GM18520 (cell line): ENCODE measurements at regions not wholly inside any gene's neighbourhood (a gene's known extent, or its start where the extent isn't known, plus 50 kb on each side); places are given as distances from the start of the nearest gene placed in this dataset.
"Not testable (repeated sequence)": the region's sequence is repeated elsewhere in the genome, so short reads cannot be mapped to it uniquely, and the experiment has no call there.

ENCODE experiments used
- ATAC-seq: cut with Tn5 transposase; IDR thresholded peaks from one replicate; pipeline ENCODE4 v1.9.1; 2021; ENCODE audit not compliant: unreplicated experiment

- ATAC-seq: not testable (repeated sequence)
Observed at GRCh38 chr9:41771693-41772092, 357.5 kb downstream of the CNTNAP3B start.

GRCh38 chr9:41754822-41755221 is 374.4 kb downstream of the CNTNAP3B start:
- ATAC-seq: not testable (repeated sequence)

DNA sequence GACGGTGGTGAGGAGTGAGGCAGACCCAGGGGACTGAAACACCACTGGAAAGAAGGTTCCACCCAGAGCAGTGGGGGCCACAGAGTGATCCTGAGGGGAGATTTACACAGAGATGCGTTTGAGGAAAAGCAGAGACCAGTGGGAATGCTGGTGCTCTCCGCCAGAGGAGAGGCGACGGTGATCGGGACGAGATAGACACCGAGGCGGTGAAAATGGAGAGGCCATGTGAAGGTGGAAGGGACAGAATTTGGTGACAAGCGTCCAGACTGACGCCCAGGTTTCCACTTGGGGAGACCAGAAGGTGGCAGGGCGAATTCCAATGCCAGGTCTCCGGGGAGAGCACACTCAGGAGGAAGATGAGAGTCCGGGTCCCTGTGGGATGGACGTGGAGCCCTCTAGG is 374.8 kb downstream of the CNTNAP3B start:
- not testable (repeated sequence) for ATAC-seq

DNA sequence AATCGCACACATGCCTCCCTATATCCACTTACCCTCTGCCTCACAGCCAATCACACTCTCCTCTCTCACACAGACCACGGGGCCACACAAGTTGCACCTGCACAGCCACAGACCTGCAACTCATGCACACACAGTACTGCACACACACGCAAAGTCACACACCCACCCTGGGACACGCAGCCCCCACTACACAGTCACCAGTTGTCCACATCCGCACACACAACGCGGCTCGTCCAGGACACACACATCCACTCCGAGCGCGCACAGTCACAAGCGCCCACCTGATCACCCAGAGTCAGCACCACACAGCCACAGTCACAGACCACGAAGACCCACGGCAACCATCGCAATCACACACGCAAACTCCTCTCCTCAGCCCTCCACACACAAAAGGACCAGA is 387.3 kb downstream of the CNTNAP3B start:
- ATAC-seq: not testable (repeated sequence)

- not testable (repeated sequence) for ATAC-seq
Observed at GRCh38 chr9:41741173-41741572, 388.1 kb downstream of the CNTNAP3B start.

GRCh38 chr9:41738681-41739080 is 390.5 kb downstream of the CNTNAP3B start:
- not testable (repeated sequence) for ATAC-seq

GRCh38 chr9:41699190-41699589 is 430.0 kb downstream of the CNTNAP3B start:
- ATAC-seq: not testable (repeated sequence)

DNA sequence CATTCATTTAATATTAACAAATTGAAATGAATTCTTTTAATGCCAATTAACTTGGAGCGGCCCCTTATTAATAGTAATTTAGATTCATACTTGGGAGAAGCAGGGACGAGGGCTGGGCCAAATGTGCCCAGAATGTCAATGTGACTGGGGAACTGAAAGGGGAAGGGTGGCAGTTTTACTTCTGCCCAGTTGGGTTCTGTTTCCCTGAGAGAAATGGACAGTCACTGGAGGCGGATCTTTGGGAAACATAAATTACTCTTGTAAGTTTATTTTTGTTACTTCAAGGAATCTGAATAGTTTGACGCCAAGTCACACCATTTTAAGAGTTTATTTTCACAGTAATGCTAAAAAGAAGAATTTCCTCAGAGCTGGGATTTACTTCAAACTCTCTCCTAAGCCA is 432.1 kb downstream of the CNTNAP3B start:
- ATAC-seq: not testable (repeated sequence)

GRCh38 chr9:41679312-41679711 is 449.9 kb downstream of the CNTNAP3B start:
- not testable (repeated sequence) for ATAC-seq

DNA sequence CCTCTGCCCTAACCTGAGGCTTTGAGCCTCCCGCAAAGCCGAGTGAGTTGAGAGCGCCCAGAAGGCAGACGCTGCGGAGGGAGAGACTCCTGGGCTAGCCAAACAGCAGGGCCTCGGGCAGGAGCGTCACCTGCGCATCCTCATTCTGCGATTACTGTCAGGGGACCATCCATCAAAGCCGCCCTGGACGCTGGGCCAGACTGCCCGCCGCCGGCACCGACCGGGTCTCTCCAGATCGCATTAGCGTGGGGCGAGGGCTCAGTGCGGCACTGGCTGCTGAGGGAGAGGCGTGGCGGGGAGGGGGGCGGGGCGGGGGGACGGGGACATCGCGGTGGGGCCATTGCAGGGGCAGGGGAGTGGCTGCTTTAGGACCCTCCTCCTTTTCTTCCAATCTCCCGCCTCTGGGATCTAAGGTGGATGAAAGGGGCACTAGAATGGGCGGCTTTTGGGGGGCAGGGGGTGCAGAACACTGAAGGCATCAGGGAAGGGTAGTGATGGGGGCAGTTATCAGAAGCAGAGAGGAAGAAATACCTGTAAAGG is 465.7 kb downstream of the CNTNAP3B start:
- not testable (repeated sequence) for ATAC-seq

DNA sequence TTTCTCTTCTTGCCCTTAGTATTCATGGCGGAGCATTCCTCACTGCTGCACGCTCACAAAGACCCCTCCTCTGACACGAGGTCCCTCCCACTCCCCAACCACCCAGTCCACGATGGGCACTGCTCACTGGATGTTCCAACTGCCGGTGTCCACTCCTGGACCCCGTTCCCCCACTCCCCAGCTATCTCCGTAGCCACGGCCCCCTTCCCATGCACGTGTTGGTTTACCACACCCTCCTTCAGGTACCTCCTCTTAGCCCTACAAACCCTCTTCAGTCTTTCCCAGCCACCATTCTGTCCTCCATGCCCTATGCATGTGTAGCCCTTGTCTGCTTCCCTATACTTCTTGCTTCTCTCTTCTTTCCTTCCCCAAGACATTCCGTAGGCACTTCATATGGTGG is 469.6 kb upstream of the ZNG1F start:
- not testable (repeated sequence) for ATAC-seq

- not testable (repeated sequence) for ATAC-seq
Observed at GRCh38 chr9:41658116-41658515, 469.0 kb upstream of the ZNG1F start.

DNA sequence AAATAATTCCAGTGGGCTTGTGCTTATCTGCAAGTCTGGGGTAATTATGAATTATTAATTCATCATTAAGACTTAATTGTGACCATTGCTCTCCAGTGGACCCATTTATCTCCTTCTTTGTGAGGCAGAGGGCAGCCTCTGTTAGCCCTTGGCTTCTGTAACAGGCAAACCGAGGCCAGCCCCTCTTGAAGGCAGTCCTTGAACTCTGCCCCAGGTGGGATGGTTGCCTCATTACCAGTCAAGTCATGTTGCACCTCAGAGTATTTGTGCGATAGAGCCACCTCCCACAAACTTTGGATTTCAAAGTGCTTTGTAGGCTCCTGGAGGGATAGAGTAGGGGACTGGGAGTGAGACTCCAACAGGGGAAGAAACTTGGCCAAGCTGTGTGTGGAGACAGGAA is 468.0 kb upstream of the ZNG1F start:
- ATAC-seq: not testable (repeated sequence)

- not testable (repeated sequence) for ATAC-seq
Observed at GRCh38 chr9:41655071-41655554, 466.0 kb upstream of the ZNG1F start.

DNA sequence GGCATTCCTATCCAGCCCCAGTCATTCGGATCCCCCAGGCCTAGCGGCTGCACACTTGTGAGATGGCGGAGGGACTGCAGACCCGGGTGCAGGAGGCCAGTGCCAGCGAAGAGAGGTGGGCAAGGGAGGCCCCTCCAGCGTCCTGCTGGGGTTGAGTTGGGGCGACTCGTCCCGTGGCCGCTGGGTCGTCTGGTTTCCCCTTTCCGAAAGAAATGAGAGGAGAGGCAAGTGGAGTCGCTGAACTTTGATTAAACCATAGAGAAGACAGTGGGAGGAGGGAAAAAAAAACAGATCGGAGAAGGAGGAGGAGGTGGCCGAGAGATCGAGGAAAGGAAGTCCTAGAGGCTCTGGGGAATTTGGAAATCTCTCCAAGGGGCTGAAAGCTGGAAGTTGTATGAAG is 465.2 kb upstream of the ZNG1F start:
- ATAC-seq: not testable (repeated sequence)

DNA sequence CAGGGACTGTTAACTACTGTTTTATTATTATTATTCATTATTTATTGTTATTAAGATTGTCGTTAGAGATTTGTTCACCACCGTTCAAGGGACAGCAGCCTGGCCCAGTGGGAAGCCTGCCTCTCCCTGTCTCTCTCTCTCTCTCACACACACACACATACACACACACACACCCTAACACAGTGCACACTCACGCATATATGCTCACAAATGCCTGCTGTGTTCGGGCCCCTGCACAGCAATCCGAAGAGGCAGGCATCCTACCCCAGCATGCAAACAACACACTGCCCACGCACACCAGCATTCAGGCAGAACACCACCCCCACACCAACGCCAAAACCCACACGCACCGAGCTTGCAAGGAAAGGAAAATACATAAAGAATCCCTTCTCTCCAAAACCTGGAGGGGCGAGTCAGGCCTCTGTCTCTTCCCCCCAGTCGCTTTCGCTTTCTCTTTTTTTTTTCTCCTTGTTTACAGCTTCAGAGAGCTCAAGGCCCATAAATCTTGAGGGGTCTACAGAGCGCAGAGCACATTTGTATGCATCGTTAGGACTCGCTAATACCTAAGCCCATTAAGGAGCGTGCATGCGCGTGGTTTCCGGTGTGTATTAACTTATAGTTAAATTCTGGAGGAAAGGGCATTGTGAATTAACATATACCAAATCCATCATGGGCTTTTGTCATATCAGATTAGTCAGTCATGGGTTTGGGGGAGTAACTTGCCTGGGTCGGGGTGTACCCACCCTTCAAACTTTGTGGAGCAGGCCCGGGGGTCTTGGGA is 464.6 kb upstream of the ZNG1F start:
- ATAC-seq: not testable (repeated sequence)

GRCh38 chr9:41652800-41653199 is 463.7 kb upstream of the ZNG1F start:
- not testable (repeated sequence) for ATAC-seq

DNA sequence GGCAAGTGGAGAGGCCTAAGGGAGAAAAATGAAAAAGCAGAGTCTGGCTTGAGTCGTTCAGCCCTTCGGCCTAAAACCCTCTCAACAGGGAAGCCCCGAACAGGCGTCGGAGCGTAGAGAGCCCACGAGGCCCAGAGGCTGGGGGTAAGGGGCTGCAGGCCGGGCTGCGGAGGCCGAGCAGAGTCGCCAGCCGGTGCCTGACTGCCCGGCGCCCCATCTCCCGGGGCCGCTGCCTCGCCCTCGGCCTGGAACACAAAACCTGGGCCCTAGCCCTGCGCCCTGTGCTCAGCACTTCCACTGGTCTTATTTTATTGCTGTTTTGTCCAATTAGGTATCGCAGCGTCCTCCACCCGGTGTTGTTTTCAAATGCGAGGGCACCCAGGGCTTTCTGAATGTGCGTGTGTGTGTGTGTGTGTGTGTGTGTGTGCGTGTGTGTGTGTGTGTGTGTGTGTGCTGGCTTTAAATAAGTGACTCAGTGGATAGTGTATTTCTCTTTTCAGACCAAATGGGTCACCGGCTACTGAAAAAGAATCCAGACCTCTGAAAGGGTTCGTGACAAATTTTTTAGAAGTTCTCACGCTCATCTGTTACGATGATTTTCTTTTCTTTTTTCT is 463.1 kb upstream of the ZNG1F start:
- ATAC-seq: not testable (repeated sequence)

- not testable (repeated sequence) for ATAC-seq
Observed at GRCh38 chr9:41650086-41650485, 461.0 kb upstream of the ZNG1F start.

DNA sequence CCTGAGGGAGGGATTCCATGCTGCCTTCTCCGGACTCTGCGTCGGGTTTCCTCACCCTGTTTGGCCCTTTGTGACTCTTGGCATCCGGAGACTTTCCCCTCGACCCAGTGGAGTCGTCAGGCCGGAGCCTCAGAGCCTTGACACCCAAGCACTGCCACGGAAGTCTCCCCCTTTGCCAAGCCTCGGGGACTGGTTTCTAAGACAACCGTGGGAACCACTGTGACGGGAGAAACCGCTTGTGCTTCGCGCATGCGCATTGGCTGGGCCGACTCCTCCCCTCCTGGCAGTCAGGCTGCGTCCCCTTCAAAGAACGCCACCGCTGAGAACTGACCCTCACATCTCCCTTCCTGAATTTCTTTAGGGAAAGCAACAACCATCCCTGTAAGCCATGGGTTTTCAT is 459.4 kb upstream of the ZNG1F start:
- not testable (repeated sequence) for ATAC-seq

GRCh38 chr9:41646246-41646645 is 457.1 kb upstream of the ZNG1F start:
- not testable (repeated sequence) for ATAC-seq
